CD4-positive, alpha-beta T cell treated with Interleukin-12 subunit alpha and Interleukin-12 subunit beta, for 1 hour (primary cell): ENCODE measurements at regions not wholly inside any gene's neighbourhood (a gene's known extent, or its start where the extent isn't known, plus 50 kb on each side); places are given as distances from the start of the nearest gene placed in this dataset.

Experiments used
- DNase-seq: peaks from one replicate; pipeline ENCODE4 v3.0.0-alpha.2; 2020

DNA sequence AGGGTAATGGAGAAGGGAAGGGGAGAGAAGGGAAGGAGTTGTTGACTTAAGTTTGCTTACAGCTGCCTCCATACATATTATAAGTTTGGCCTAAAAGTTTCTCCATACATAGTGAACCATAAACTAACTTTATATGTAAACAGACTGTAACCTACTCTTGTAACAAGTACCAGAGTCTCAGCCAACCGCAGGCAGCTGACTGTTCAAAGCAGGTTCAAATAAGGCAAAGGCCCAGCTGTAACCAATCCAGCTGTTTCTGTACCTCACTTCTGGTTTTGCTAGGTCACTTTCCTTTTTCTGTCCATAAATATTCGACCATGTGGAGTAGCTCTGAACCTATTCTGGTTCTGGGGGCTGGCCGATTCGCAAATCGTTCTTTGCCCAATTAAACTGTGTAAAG, 591.2 kb downstream of the INSC start:
- DNase-seq, result no peak

DNA sequence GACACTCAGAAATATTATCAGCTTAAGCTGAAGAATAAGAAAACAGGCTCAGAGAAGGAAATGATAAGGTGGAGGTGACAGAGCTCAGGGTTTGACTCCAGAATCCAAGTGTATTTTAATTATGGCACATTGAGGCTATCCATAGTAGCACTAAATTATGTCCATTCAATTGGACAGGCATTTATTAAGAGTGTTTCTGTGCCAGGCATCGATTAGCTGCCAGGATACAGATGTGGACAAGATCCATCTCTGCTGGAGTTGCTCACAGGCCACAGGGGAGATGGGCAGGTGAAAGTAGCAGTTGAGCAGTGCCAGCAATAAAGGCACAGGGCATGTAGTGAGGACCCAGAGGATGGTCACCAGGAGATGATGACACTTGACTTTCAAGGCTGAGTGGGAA, 592.5 kb downstream of the INSC start:
- no peak for DNase-seq

- DNase-seq, result no peak
Measured at GRCh38 chr11:15707971-15708370, 593.2 kb downstream of the INSC start.

DNA sequence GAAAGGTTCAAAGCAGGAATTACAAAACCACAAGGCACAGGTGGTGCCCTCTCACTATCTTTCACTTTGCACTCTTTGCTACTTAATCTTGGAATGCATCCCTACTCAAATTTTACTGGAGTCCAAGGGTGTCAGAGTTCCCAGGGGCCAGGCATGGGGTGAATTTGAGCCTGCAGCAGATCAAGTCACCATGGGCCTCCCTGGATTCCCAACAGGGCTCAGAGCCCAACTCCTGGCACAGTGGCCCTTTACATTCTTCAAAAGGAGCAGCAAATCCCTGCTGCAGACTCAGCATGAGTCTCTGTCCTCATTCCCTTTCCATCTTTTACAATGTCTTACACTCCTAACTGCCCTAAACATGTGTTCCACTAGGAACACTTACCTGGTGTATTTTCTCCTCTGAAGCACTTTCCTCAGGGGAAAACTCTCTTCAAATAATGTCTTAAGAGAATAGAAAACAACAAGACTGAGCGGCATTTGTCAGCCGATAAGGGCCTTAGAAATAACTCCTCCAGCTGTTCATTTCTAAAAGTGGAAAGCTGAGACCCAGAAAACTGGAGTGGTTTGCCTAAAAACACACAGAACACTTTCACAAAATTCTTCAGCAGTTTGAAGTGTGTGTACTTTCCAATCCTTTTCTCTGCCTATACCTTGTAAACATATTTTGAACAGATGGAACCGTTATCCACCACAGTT, 596.0 kb downstream of the INSC start:
- DNase-seq, result no peak

GRCh38 chr11:15711311-15711710, 596.6 kb downstream of the INSC start:
- no peak for DNase-seq

- no peak for DNase-seq
Measured at GRCh38 chr11:15714641-15715399, 600.1 kb downstream of the INSC start.

GRCh38 chr11:15716550-15716949, 601.8 kb downstream of the INSC start:
- DNase-seq, result no peak

DNA sequence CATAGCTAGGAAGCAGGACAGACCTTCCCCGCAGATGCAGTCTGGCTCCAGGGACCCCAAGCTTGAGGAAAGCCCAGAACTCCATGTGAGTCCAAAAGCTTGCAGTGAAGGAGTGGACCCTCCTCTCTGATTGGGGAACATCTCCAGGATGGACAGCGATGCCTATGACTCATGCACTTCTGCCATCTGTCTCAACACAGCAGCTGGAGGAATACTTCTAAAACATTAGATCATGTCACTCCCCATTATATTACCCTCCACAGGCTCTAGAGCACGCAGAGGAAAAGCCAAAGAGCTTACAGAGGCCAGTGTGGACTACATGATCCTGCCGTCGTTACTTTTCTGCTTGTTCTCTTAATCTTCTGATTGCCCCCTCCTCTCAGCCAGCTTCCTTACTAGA, 605.7 kb downstream of the INSC start:
- no peak for DNase-seq

- DNase-seq, result no peak
Measured at GRCh38 chr11:15723966-15724365, 609.2 kb downstream of the INSC start.

- no peak for DNase-seq
Measured at GRCh38 chr11:15724601-15725000, 609.9 kb downstream of the INSC start.

GRCh38 chr11:15725246-15725645, 610.5 kb downstream of the INSC start:
- no peak for DNase-seq

GRCh38 chr11:15726221-15726746, 611.6 kb downstream of the INSC start:
- no peak for DNase-seq

DNA sequence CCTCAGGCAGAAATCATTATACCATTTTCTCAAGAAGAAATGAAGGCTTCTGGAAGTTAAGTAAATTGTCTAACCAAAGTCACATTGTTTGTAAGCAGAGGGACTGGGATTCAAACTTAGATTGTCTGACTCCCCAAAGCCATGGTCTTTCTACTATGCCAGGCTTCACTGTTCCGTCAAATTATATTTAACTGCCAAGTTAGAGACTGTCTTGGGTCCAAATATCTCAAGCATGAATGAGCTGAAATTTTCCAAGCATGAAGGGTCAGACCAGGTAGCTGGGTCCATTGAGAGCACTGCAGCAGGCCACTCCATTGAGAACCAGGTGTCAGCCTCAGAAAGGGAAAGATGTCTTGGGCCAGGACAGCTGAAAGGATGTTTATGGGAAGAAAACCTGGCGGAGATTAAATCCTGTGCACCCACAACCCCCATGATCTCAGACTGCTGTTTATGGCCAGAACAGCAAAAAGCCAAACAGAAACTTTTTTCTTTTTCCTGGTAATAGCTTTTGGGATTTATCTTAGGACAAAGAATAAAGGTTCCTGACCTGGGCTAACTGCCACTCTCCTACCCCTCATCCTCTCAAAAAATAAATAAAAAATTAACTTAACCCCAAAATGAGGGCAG, 612.3 kb downstream of the INSC start:
- no peak for DNase-seq

- DNase-seq, result no peak
Measured at GRCh38 chr11:15727520-15727914, 612.8 kb downstream of the INSC start.

DNA sequence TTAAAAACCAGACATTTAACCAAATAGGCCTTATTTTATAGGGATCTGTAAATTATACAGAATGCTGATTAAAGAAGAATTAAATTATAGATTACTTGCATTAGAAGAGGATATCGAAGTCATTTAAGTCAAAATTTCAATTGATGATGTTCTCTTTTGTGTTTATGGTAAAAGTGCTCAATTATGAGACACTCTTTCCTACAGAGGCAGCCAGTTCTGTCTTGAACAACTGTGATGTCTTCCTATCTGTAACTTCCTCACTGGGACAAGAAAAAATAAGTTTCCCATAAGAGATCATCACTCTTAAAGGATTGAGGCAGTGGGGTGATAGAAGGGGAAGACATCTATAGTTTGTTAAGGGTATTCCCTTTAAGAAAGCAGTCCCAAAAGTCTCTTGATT, 613.5 kb downstream of the INSC start:
- DNase-seq, result no peak

- DNase-seq, result no peak
Measured at GRCh38 chr11:15730263-15730994, 615.7 kb downstream of the INSC start.

GRCh38 chr11:15730995-15731385, 616.3 kb downstream of the INSC start:
- no peak for DNase-seq

DNA sequence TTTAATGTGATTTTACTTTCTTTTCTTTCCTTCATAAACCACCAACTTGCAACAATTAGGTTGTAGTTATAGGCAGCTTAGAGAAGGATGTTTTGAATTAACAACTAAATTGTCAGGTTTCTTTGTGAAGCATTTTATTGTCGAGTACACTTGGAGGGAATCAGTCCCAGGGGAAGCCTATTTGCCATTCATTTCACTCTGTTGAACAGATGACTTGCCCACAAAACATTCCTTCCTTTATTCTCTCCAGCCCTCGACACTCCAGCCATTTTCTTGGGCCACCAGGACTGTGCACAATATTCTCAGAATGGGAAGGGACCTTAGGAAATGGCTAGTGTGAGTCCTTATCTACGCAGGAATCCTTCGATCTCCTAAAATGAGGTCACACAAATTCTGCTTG, 620.6 kb downstream of the SOX6 start:
- no peak for DNase-seq

DNA sequence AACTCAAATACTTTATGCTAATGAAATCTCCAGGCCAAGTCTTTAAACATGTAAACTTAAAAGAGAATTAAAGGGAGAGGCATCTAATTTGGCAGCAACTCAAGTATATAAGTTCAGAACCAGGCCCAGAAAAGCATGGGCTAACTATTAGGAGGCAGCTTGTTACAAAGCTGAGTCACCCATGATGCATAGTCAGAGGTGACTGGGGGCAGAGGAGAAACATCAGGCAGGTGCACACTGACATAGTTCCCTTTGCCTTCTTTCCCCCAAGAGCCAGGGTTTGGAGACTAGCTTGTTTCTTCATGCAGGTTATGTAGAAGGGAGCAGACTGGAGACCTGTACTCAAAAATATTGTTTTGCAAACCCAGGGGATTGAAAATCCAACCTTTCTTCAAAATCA, 619.0 kb downstream of the SOX6 start:
- DNase-seq, result no peak

- DNase-seq, result no peak
Measured at GRCh38 chr11:15738931-15739330, 617.4 kb downstream of the SOX6 start.

DNA sequence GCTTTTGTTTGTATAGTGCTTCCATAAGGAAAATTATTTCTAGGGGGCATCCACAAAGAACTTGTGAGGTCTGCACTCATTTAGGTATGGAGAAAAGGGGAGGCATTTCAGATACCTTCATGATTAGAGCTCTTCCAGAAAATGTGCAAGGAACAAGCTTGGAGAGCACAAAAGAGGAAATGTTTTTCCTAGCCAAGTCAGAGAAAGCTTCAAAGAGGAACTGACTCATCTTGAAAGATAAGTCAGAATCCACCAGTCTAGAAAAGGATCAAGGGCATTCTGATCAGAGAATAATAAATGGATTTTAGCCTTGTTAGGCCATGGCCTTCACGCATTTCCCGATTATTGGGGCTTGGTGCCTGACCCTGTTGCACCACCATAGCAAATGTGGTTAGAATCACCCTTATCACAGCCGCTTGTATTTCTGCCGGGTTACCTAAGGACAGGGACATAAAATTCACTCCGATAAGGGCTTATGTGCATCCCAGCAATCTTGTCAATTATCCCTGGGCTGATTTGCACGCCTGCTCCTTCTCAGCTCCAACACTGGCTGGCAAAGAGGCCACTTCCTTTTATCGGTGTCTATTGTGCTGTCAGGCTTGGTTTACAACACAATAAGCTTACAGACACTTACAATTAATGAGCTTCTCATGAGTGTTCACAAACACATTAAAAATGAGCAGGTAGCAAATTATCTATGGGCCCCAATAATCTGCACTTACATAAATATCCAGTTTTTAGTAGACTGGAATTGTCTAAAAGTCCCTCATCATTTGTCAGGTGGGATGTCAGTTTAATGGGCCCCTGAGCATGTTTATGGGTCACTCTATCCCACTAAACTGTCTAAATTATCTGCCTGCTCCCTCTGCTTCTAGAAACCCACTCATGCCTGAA, 613.5 kb downstream of the SOX6 start:
- no peak for DNase-seq

GRCh38 chr11:15744693-15745092, 611.7 kb downstream of the SOX6 start:
- DNase-seq, result no peak
